ENCODE measurements at regions not wholly inside any gene's neighbourhood (a gene's known extent, or its start where the extent isn't known, plus 50 kb on each side); places are given as distances from the start of the nearest gene placed in this dataset.

GRCh38 chr9:105030285-105030684, 102.3 kb upstream of the ABCA1 start:
- H3K27ac ChIP-seq (ENCODE audit: low read length): no peak overlapping the region
- TF ChIP-seq TCF7L2 (IDR thresholded peaks at IDR 0.05; ENCODE audit: low read depth, low read length) (no peak), SIN3A (IDR thresholded peaks at IDR 0.05; ENCODE audit: borderline replicate concordance, insufficient read depth, low read depth, low read length) (no peak), POLR2AphosphoS5 (IDR thresholded peaks at IDR 0.05; ENCODE audit: low read depth, low read length) (no peak), REST (IDR thresholded peaks at IDR 0.05; ENCODE audit: insufficient read depth in 1 of 2, low read depth in 2 of 2, low read length in 1 of 2) (no peak)
- TF ChIP-seq, protein P1, sequence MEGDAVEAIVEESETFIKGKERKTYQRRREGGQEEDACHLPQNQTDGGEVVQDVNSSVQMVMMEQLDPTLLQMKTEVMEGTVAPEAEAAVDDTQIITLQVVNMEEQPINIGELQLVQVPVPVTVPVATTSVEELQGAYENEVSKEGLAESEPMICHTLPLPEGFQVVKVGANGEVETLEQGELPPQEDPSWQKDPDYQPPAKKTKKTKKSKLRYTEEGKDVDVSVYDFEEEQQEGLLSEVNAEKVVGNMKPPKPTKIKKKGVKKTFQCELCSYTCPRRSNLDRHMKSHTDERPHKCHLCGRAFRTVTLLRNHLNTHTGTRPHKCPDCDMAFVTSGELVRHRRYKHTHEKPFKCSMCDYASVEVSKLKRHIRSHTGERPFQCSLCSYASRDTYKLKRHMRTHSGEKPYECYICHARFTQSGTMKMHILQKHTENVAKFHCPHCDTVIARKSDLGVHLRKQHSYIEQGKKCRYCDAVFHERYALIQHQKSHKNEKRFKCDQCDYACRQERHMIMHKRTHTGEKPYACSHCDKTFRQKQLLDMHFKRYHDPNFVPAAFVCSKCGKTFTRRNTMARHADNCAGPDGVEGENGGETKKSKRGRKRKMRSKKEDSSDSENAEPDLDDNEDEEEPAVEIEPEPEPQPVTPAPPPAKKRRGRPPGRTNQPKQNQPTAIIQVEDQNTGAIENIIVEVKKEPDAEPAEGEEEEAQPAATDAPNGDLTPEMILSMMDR (IDR thresholded peaks at IDR 0.05): no peak
- H3K9me3 ChIP-seq (ENCODE audit: control insufficient read depth, insufficient read depth, low read depth, low read length): no peaks in the 10 kb centered on the region
- H3K4me1 ChIP-seq (ENCODE audit: control insufficient read depth, insufficient read depth, low read length): no peaks in the 10 kb centered on the region
- no TSS peak for BruUV-seq (replicated peaks)
- intact Hi-C loops (cut with micrococcal nuclease; ENCODE audit: unreplicated experiment): no loop called here
- POLR2A ChIA-PET: interaction anchor here (0.6 kb wide), 1 partner anchor 265 kb away, joined by 3 read pairs; no protein-coding TSS in a partner anchor
- no peak overlapping the region for H3K4me3 ChIP-seq (ENCODE audit: low read depth in 2 of 2, low read length in 2 of 2)
- ATAC-seq (no peak), DNase-seq (ENCODE audit: low read depth, low spot score) (no peak)
- CTCF ChIA-PET: no interaction called here
- in situ Hi-C loops (cut with HindIII; ENCODE audit: low pct_unique_long_range_greater_than_20kb, low sequenced_read_pairs): no loop called here
- H3K36me3 ChIP-seq (ENCODE audit: control insufficient read depth, insufficient read depth, low read length): no peaks in the 10 kb centered on the region
- H3K27me3 ChIP-seq (ENCODE audit: control insufficient read depth, insufficient read depth, low read length): no peaks in the 10 kb centered on the region

- in situ Hi-C loops (cut with HindIII; ENCODE audit: low pct_unique_long_range_greater_than_20kb, low sequenced_read_pairs) (no loop called here), intact Hi-C loops (cut with micrococcal nuclease; ENCODE audit: unreplicated experiment) (no loop called here)
- Histone ChIP-seq H3K9me3 (ENCODE audit: control insufficient read depth, insufficient read depth, low read depth, low read length) (no peaks in the 10 kb centered on the region), H3K4me1 (ENCODE audit: control insufficient read depth, insufficient read depth, low read length) (no peaks in the 10 kb centered on the region), H3K27me3 (ENCODE audit: control insufficient read depth, insufficient read depth, low read length) (no peaks in the 10 kb centered on the region), H3K27ac (ENCODE audit: low read length) (no peak overlapping the region), H3K4me3 (ENCODE audit: low read depth in 2 of 2, low read length in 2 of 2) (no peak overlapping the region), H3K36me3 (ENCODE audit: control insufficient read depth, insufficient read depth, low read length) (no peaks in the 10 kb centered on the region)
- ChIA-PET POLR2A (no interaction called here), CTCF (no interaction called here)
- BruUV-seq (replicated peaks): no TSS peak
- ATAC-seq (no peak), DNase-seq (ENCODE audit: low read depth, low spot score) (no peak)
- TF ChIP-seq POLR2AphosphoS5 (IDR thresholded peaks at IDR 0.05; ENCODE audit: low read depth, low read length): no peak
- TF ChIP-seq REST (IDR thresholded peaks at IDR 0.05; ENCODE audit: insufficient read depth in 1 of 2, low read depth in 2 of 2, low read length in 1 of 2): no peak
- TF ChIP-seq, protein P1 (IDR thresholded peaks at IDR 0.05): no peak
- TF ChIP-seq TCF7L2 (IDR thresholded peaks at IDR 0.05; ENCODE audit: low read depth, low read length): no peak
Measured at GRCh38 chr9:105037139-105037538, 109.2 kb upstream of the ABCA1 start.
